Hepatocyte (in vitro differentiated cells): ENCODE measurements at regions not wholly inside any gene's neighbourhood (a gene's known extent, or its start where the extent isn't known, plus 50 kb on each side); places are given as distances from the start of the nearest gene placed in this dataset.

Experiments
- DNase-seq: peaks from one replicate; pipeline ENCODE4 v3.0.0-alpha.2; 2016; ENCODE audit warnings: low spot score
- H2AFZ ChIP-seq: fragments of 200-600 bp; sonication (generic); 2 replicates; pipeline ENCODE4 v1.6.0; 2016; ENCODE audit warnings: antibody characterized with exemption, mild to moderate bottlenecking
- H3K27ac ChIP-seq: fragments of 200-600 bp; sonication (generic); 2 replicates; pipeline ENCODE4 v1.5.1; 2016; ENCODE audit warnings: mild to moderate bottlenecking
- H3K27me3 ChIP-seq: fragments of 200-600 bp; sonication (generic); 2 replicates; pipeline ENCODE4 v1.6.1; 2016
- H3K36me3 ChIP-seq: fragments of 200-600 bp; sonication (generic); replicated peaks from 2 replicates; pipeline ENCODE4 v1.5.1; 2016; ENCODE audit warnings: low read depth; ENCODE audit not compliant: insufficient read depth
- H3K4me1 ChIP-seq: fragments of 200-600 bp; sonication (generic); 2 replicates; pipeline ENCODE4 v1.5.1; 2016; ENCODE audit warnings: mild to moderate bottlenecking, moderate library complexity; ENCODE audit not compliant: insufficient read depth
- H3K4me2 ChIP-seq: fragments of 200-600 bp; sonication (generic); 2 replicates; pipeline ENCODE4 v1.6.0; 2016
- H3K4me3 ChIP-seq: fragments of 200-600 bp; sonication (generic); 2 replicates; pipeline ENCODE4 v1.5.1; 2016; ENCODE audit warnings: mild to moderate bottlenecking
- H3K79me2 ChIP-seq: fragments of 200-600 bp; sonication (generic); 2 replicates; pipeline ENCODE4 v1.6.0; 2017; ENCODE audit warnings: mild to moderate bottlenecking
- H3K9me2 ChIP-seq: fragments of 200-600 bp; sonication (generic); replicated peaks from 2 replicates; pipeline ENCODE4 v1.6.0; 2017; ENCODE audit warnings: mild to moderate bottlenecking; ENCODE audit not compliant: insufficient read depth
- H3K9me3 ChIP-seq: fragments of 200-600 bp; sonication (generic); 2 replicates; pipeline ENCODE4 v1.5.1; 2016; ENCODE audit warnings: low read depth, mild to moderate bottlenecking
- H4K20me1 ChIP-seq: fragments of 200-600 bp; sonication (generic); 2 replicates; pipeline ENCODE4 v1.6.0; 2016; ENCODE audit warnings: mild to moderate bottlenecking; ENCODE audit not compliant: insufficient read depth, poor library complexity, severe bottlenecking
- CTCF ChIP-seq: fragments of 200-600 bp; sonication (generic); IDR thresholded peaks from 2 replicates; pipeline ENCODE4 v1.5.1; 2016; ENCODE audit warnings: antibody characterized with exemption, mild to moderate bottlenecking; ENCODE audit not compliant: poor library complexity
- EZH2 ChIP-seq: fragments of 200-600 bp; sonication (generic); IDR thresholded peaks from 2 replicates; pipeline ENCODE4 v1.6.1; 2016; ENCODE audit warnings: antibody characterized with exemption, mild to moderate bottlenecking, borderline replicate concordance
- EZH2phosphoT487 ChIP-seq: fragments of 200-600 bp; sonication (generic); IDR thresholded peaks from one replicate; pipeline ENCODE4 v1.6.1; 2018; ENCODE audit warnings: antibody characterized with exemption, mild to moderate bottlenecking, low read depth, moderate library complexity; ENCODE audit not compliant: unreplicated experiment, severe bottlenecking
- WGBS: methylation state at CpG from one replicate; pipeline ENCODE4 v1.1.6; 2016; ENCODE audit warnings: low lambda C conversion rate; ENCODE audit errors: missing lambda C conversion rate; 5-methylcytosine and 5-hydroxymethylcytosine counted together

- Histone ChIP-seq H3K27me3 (no peaks in the 10 kb centered on the region), H3K36me3 (no peaks in the 10 kb centered on the region), H3K4me3 (no peak overlapping the region), H3K27ac (no peak overlapping the region), H2AFZ (no peak overlapping the region), H3K4me1 (no peaks in the 10 kb centered on the region), H3K9me2 (no peaks in the 10 kb centered on the region), H3K9me3 (no peaks in the 10 kb centered on the region), H4K20me1 (no peaks in the 10 kb centered on the region), H3K4me2 (no peak overlapping the region), H3K79me2 (no peaks in the 10 kb centered on the region)
- no peak for DNase-seq
- no peak for TF ChIP-seq EZH2phosphoT487
- TF ChIP-seq EZH2: no peak
- no peak for TF ChIP-seq CTCF
These were observed 241.4 kb upstream of the DGKB start for GRCh38 chr7:15143936-15144335.

DNA sequence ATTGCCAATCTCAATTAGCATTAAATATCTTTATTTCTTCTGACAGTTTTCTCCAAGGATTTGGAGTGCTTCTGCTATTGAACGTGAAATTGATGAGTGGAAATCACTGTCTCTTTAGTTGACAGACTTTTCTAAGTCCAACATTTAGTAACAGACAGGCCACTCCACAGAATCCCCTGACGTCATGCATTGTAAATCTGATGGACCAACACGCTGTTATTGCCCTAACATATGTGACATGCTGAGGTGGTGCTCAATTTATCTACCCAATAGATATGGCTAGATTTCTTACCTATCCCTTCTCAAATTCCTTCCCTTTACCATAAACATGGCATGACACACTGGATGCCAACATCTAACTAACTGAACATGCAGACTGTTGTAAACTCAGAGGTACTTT is 240.6 kb upstream of the DGKB start:
- Histone ChIP-seq H3K27me3 (no peaks in the 10 kb centered on the region), H3K9me2 (no peaks in the 10 kb centered on the region), H3K36me3 (no peaks in the 10 kb centered on the region), H3K4me2 (no peak overlapping the region), H2AFZ (no peak overlapping the region), H3K4me3 (no peak overlapping the region), H3K9me3 (no peaks in the 10 kb centered on the region), H4K20me1 (no peaks in the 10 kb centered on the region), H3K27ac (no peak overlapping the region), H3K4me1 (no peaks in the 10 kb centered on the region), H3K79me2 (no peaks in the 10 kb centered on the region)
- no peak for DNase-seq
- TF ChIP-seq EZH2 (no peak), CTCF (no peak), EZH2phosphoT487 (no peak)
- WGBS: 86% methylated on average over 3 of the region's 3 CpGs

DNA sequence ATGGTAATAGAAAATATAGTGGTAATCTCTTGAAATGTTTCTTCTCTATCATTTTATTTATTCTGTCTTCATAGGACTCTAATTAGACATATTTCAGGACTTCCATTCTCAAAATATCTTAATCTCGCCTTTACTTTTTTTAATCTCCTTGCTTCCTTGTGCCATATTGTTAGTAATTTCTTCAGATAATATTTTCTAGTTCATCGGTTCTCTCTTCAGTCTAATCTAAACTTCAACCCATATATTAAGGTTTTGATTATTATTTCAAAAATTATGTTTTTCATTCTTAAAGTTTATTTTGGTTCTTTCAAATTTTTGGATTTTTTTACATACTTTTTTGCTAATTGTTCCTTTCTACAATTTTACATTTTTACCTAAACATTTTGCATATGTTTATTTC is 237.9 kb upstream of the DGKB start:
- no peak overlapping the region for H2AFZ ChIP-seq
- DNase-seq: no peak
- no peak overlapping the region for H3K27ac ChIP-seq
- H3K9me3 ChIP-seq: no peaks in the 10 kb centered on the region
- no peaks in the 10 kb centered on the region for H3K79me2 ChIP-seq
- no peaks in the 10 kb centered on the region for H3K27me3 ChIP-seq
- H3K4me2 ChIP-seq: no peak overlapping the region
- no peaks in the 10 kb centered on the region for H3K4me1 ChIP-seq
- H3K9me2 ChIP-seq: no peaks in the 10 kb centered on the region
- WGBS: 98% methylated on average over 2 of the region's 2 CpGs
- no peaks in the 10 kb centered on the region for H3K36me3 ChIP-seq
- H4K20me1 ChIP-seq: no peaks in the 10 kb centered on the region
- H3K4me3 ChIP-seq: no peak overlapping the region
- TF ChIP-seq EZH2: no peak
- TF ChIP-seq EZH2phosphoT487: no peak
- TF ChIP-seq CTCF: no peak

DNA sequence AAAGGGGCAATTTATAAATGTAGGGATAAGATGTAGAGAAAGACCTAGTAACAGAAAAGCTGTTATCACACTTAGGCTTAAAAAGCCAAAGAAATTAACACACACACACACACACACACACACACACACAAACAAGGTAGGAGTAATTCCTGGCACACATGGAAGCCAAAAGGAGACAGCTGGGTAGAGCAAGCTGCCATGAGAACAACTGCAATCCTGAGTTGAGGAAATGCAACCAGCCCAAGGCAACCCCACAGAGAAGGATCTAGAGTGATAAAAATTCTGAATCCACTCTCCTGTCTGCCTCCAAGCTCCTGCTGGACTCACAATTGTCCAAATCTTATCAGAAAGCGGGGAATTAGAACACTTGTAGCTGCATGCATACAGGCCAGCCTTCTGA is 229.1 kb upstream of the DGKB start:
- H3K27ac ChIP-seq: no peak overlapping the region
- no peak overlapping the region for H2AFZ ChIP-seq
- no peak overlapping the region for H3K4me2 ChIP-seq
- no peaks in the 10 kb centered on the region for H3K9me2 ChIP-seq
- WGBS: 75% methylated on average over 1 of the region's 1 CpG
- no peak overlapping the region for H3K4me3 ChIP-seq
- no peaks in the 10 kb centered on the region for H3K79me2 ChIP-seq
- TF ChIP-seq EZH2phosphoT487 (no peak), EZH2 (no peak), CTCF (no peak)
- H3K4me1 ChIP-seq: no peaks in the 10 kb centered on the region
- H3K36me3 ChIP-seq: no peaks in the 10 kb centered on the region
- no peaks in the 10 kb centered on the region for H3K9me3 ChIP-seq
- no peaks in the 10 kb centered on the region for H3K27me3 ChIP-seq
- no peak for DNase-seq
- no peaks in the 10 kb centered on the region for H4K20me1 ChIP-seq
